ENCODE measurements at regions not wholly inside any gene's neighbourhood (a gene's known extent, or its start where the extent isn't known, plus 50 kb on each side); places are given as distances from the start of the nearest gene placed in this dataset.

DNA sequence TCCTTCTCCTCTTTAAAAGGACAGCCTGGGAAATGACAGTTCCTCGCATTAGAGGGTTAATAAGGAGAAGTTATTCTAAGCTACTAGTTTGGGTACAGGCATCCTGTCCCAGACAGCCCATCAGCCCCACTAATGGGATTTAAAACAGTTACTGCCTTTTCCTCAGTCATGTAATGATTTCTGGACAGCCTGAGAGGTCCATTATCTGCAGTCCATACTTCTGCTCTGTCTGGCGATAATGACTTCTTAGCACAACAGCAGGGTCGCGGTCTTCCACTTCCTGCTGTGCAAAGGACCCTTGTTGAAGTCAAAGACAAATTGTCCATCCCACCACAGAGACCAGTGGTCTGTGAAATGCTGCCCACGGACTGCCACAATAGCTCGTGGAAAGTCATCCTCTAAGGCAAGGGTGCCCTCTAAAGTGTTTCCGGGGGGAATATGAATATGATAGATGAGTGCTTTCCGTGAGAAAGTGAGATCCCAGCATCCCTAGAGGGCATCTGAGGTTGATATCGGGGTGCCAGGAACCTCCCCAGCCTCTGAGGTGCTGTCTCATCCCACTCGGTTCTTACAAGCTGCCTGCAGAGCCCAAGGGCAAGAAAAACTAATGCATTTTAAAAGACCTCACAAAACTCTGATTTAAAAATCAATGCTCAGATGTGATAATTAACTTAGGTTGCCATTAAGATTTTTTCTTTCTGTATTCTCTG is 100.7 kb downstream of the SHOX2 start:
- Histone ChIP-seq H3K9me2 (replicated peaks; ENCODE audit: control insufficient read depth, low read length) (no peaks in the 10 kb centered on the region), H3K79me2 (ENCODE audit: control insufficient read depth, low read length) (no peaks in the 10 kb centered on the region), H4K20me1 (ENCODE audit: control insufficient read depth, insufficient read depth, low read depth, low read length) (no peaks in the 10 kb centered on the region), H3K9me3 (ENCODE audit: control insufficient read depth, insufficient read depth, low read length) (peaks cover 5% of the 10 kb centered on the region; the same call in 1 of the 2 replicates), H3K4me1 (ENCODE audit: control insufficient read depth, low read length) (no peaks in the 10 kb centered on the region), H3K4me3 (ENCODE audit: low read length) (no peak overlapping the region), H3K27ac (ENCODE audit: low read depth, low read length) (no peak overlapping the region), H3K36me3 (ENCODE audit: control insufficient read depth, low read length) (no peaks in the 10 kb centered on the region), H3K4me2 (ENCODE audit: low read length) (no peak overlapping the region), H3K27me3 (ENCODE audit: control insufficient read depth, low read length) (no peaks in the 10 kb centered on the region), H3F3A (ENCODE audit: control insufficient read depth, insufficient read depth) (no peaks in the 10 kb centered on the region)
- TF ChIP-seq EZH2phosphoT487 (IDR thresholded peaks at IDR 0.05; ENCODE audit: borderline replicate concordance, low read length), result no peak
- no peak for TF ChIP-seq CTCF (IDR thresholded peaks at IDR 0.05; ENCODE audit: low read depth, low read length, poor library complexity, severe bottlenecking)

DNA sequence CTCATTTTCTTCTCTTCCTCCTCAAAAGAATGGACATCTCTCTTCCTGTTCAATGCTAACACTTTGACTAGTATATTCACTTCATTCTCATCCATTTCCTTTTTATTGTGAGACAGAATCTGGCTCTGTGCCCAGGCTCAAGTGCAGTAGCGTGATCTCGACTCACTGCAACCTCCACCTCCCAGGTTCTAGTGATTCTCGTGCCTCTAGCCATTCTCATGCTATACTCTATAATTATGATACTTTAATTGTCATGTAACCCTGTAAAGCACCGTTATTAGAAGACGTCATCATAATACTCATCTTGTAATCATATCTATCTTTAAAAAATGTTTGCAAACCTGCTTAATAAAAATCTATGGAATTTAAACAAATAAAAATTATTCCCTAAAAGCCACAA is 107.0 kb downstream of the SHOX2 start:
- no peaks in the 10 kb centered on the region for H3F3A ChIP-seq (ENCODE audit: control insufficient read depth, insufficient read depth)
- no peak overlapping the region for H3K4me2 ChIP-seq (ENCODE audit: low read length)
- H3K4me3 ChIP-seq (ENCODE audit: low read length), result no peak overlapping the region
- H3K27ac ChIP-seq (ENCODE audit: low read depth, low read length), result no peak overlapping the region
- peaks cover 8% of the 10 kb centered on the region; the same call in 1 of the 2 replicates for H3K9me3 ChIP-seq (ENCODE audit: control insufficient read depth, insufficient read depth, low read length)
- H3K4me1 ChIP-seq (ENCODE audit: control insufficient read depth, low read length), result no peaks in the 10 kb centered on the region
- no peaks in the 10 kb centered on the region for H4K20me1 ChIP-seq (ENCODE audit: control insufficient read depth, insufficient read depth, low read depth, low read length)
- H3K79me2 ChIP-seq (ENCODE audit: control insufficient read depth, low read length), result no peaks in the 10 kb centered on the region
- H3K36me3 ChIP-seq (ENCODE audit: control insufficient read depth, low read length), result no peaks in the 10 kb centered on the region
- TF ChIP-seq EZH2phosphoT487 (IDR thresholded peaks at IDR 0.05; ENCODE audit: borderline replicate concordance, low read length), result no peak
- TF ChIP-seq CTCF (IDR thresholded peaks at IDR 0.05; ENCODE audit: low read depth, low read length, poor library complexity, severe bottlenecking), result no peak
- no peaks in the 10 kb centered on the region for H3K27me3 ChIP-seq (ENCODE audit: control insufficient read depth, low read length)
- H3K9me2 ChIP-seq (replicated peaks; ENCODE audit: control insufficient read depth, low read length), result no peaks in the 10 kb centered on the region

DNA sequence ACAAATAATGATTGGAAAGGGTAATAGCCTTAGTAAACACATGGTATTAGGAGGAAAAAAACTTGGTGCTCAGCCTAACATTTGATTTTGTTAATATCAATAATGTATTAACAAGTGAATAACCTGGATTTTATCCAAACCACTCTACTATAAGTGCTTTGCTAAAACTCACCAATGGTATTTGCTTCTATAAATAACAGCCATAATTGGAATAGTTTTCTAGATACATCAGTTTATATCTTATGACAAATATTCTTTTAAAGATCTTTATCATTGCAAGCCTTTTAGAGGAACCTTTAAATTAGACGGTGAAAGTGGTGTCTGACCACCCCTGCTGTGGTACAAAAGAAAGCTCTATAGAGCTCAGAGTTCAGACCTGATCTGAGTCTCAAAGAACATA is 123.9 kb downstream of the SHOX2 start:
- Histone ChIP-seq H3K9me3 (ENCODE audit: control insufficient read depth, insufficient read depth, low read length) (no peaks in the 10 kb centered on the region), H3K79me2 (ENCODE audit: control insufficient read depth, low read length) (no peaks in the 10 kb centered on the region), H4K20me1 (ENCODE audit: control insufficient read depth, insufficient read depth, low read depth, low read length) (no peaks in the 10 kb centered on the region), H3K4me1 (ENCODE audit: control insufficient read depth, low read length) (no peaks in the 10 kb centered on the region), H3K27ac (ENCODE audit: low read depth, low read length) (no peak overlapping the region), H3K9me2 (replicated peaks; ENCODE audit: control insufficient read depth, low read length) (no peaks in the 10 kb centered on the region), H3K4me3 (ENCODE audit: low read length) (no peak overlapping the region), H3K27me3 (ENCODE audit: control insufficient read depth, low read length) (no peaks in the 10 kb centered on the region), H3K4me2 (ENCODE audit: low read length) (no peak overlapping the region), H3F3A (ENCODE audit: control insufficient read depth, insufficient read depth) (no peaks in the 10 kb centered on the region), H3K36me3 (ENCODE audit: control insufficient read depth, low read length) (no peaks in the 10 kb centered on the region)
- TF ChIP-seq EZH2phosphoT487 (IDR thresholded peaks at IDR 0.05; ENCODE audit: borderline replicate concordance, low read length), result no peak
- TF ChIP-seq CTCF (IDR thresholded peaks at IDR 0.05; ENCODE audit: low read depth, low read length, poor library complexity, severe bottlenecking), result no peak
